ENCODE measurements at regions not wholly inside any gene's neighbourhood (a gene's known extent, or its start where the extent isn't known, plus 50 kb on each side); places are given as distances from the start of the nearest gene placed in this dataset.

DNA sequence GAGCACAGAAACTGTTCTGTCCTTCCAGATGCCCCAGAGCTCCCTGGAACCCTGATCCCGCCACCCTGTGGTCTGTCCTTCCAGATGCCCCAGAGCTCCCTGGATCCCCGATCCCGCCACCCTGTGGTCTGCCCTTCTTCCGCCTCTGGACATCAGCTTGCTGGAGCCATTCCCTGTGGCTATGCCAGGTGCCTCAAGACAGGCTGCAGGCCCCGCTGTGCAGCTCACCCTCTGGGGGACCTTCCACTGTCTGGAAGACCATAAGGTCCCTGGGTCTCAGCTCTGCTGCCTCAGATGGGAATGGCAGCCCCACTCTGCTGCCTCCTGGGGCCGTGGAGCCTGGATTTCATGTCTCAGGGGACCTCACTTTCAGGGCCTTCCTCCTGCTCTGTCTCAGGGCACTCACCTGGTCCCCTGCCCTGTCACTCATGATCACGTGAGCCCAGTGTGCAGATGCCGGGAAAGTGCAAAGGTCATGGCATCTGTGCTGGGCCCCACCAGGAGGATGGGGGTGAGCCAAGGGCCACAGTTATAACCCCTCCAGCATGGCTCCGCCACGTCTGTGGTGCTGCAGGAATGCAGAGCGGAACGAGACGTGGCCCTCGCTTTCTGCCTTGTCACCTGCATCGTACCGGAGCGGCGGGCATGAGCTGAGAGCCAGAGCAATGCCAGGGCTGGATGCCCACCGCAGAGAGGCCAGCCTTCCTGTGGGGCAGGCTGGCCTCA is 1520.7 kb downstream of the BRD1 start:
- DNase-seq (ENCODE audit: low spot score) (no peak), ATAC-seq (ENCODE audit: low FRiP score) (no peak)
- TF ChIP-seq, protein P1, sequence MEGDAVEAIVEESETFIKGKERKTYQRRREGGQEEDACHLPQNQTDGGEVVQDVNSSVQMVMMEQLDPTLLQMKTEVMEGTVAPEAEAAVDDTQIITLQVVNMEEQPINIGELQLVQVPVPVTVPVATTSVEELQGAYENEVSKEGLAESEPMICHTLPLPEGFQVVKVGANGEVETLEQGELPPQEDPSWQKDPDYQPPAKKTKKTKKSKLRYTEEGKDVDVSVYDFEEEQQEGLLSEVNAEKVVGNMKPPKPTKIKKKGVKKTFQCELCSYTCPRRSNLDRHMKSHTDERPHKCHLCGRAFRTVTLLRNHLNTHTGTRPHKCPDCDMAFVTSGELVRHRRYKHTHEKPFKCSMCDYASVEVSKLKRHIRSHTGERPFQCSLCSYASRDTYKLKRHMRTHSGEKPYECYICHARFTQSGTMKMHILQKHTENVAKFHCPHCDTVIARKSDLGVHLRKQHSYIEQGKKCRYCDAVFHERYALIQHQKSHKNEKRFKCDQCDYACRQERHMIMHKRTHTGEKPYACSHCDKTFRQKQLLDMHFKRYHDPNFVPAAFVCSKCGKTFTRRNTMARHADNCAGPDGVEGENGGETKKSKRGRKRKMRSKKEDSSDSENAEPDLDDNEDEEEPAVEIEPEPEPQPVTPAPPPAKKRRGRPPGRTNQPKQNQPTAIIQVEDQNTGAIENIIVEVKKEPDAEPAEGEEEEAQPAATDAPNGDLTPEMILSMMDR (IDR thresholded peaks at IDR 0.05) = no peak

DNA sequence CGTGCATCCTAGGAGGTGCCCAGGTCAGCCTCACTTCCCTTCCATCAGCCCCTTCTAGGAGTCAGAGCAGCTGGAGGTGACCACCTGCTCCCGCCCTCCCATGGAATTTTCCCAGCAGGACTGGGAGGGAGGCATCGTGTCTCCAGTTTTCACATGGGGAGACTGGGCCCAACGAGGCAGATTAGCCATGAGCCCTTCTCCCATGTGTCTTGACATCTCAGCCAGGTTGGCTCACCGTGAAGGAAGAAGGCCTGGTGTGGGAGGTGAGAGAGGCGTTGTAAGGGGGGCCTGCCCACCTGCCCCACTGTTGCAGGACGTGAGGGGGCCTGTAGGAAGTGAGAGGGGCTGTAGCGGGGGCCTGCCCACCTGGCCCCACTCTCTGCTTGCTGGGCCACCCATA is 1521.4 kb downstream of the BRD1 start:
- TF ChIP-seq, protein P1 (IDR thresholded peaks at IDR 0.05) = no peak
- ATAC-seq (ENCODE audit: low FRiP score) (no peak), DNase-seq (ENCODE audit: low spot score) (no peak)

DNA sequence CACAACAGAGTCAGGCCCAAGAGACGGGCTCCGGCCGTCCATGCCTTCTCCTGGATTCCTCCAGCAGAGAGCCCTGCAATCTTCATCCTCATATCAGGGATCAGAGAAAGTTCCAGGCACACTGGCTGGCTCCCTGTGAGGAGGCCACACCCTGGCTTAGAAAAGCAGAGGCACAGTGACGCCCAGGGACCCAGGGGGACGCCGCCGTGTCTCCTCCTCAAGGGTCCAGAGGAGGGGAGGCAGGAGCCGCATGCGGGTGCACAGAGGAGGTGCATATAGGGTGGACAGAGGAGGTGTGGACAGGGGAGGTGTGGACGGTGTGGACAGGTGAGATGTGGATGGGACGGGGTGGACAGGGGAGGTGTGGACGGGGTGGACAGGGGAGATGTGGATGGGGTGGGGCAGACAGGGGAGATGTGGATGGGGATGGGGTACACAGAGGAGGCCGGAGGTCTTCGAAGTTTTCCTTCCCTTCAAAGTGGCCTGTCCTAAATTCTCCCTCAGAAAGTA is 1521.9 kb downstream of the BRD1 start:
- ATAC-seq (ENCODE audit: low FRiP score) (no peak), DNase-seq (ENCODE audit: low spot score) (no peak)
- TF ChIP-seq, protein P1 (IDR thresholded peaks at IDR 0.05) = no peak

DNA sequence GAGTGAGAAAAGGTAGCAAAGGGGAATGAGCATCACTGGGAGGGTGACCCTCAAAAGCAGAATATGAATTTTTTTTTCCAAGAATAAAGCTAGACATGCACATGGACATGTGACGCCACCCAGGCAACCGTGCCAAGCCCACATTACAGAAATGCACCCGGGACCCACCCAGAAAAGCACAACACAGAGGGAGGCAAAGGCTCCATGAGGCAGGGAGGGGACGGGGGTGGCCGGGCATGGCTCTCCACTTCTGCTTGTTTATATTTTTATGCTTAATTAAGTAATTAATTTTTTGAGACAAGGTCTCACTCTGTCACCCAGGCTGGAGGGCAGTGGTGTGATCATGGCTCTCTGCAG is 1524.3 kb downstream of the BRD1 start:
- no peak for DNase-seq (ENCODE audit: low spot score)
- TF ChIP-seq, protein P1 (IDR thresholded peaks at IDR 0.05) = no peak
- ATAC-seq (ENCODE audit: low FRiP score) = no peak

DNA sequence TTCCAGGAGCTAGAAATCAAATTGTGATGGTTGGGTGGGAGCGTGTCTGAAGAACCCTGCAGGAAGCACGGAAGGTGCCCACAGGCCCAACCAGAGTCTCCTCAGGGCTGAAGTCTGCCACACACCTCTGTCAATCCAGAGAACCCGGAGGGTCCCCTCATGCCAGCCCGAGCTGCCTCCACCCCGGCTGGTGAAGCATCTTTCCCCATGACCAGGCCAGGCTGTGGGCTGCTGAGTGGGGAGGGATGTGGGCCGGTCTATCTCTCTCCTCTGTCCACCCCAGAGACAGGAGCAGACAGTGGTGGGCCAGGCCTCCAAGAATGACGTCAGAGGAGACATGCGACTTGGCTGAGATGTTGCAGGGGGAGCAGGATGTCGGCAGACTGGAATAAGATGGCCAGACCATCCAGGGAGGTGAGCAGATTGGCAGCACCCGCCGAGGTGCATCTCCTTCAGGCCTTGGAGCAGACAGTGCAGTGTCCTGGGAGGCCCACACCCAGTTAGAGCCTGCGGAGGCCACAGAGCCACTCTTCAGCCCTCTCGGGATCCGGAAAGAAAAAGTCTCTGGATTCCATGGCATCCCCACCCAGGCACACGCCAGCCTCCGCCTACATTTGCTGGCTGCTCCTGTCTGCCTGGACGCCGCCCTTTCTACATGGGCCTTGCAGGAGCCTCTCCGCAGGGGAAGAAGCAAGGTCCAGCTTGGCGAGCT is 1524.9 kb downstream of the BRD1 start:
- ATAC-seq (ENCODE audit: low FRiP score) = no peak
- no peak for DNase-seq (ENCODE audit: low spot score)
- TF ChIP-seq, protein P1 (IDR thresholded peaks at IDR 0.05) = no peak

DNA sequence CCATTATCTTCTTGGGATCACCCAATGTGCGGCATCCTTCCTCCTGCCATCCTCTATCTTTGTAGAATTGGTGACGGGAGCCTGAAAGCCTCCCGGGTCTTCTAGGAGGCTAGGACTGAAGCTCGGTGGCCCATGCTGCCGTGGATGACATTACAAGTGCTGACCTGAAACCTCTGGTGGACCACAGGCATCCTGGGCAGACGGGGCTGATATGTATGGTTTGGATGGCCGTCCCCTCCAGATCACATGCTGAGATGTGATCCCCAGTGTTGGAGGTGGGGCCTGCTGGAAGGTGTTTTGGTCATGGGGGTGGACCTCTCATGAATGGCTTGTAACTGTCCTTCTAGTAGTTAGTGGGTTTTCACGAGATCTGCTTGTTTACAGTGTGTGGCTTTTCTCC is 1525.8 kb downstream of the BRD1 start:
- no peak for ATAC-seq (ENCODE audit: low FRiP score)
- no peak for DNase-seq (ENCODE audit: low spot score)
- TF ChIP-seq, protein P1 (IDR thresholded peaks at IDR 0.05) = no peak

DNA sequence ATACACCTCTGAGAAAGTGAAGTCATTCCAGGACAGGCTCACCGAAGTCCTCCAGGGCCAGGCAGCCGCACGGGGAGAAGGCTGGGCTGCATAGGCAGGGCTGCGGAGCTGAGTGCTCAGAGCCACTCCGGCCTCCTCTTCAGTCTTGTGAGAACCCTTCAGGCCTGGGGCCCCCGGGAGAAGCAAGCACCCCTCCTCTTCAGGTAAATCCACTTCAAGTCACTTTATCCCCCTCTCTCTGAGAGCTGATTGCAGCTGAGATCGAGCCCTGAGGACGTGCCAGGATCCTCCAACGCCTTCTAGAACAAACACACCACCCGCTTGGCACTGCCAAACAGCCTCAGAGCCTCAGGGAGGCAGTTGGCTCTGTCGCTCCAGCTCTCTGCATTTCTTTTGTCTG is 1526.3 kb downstream of the BRD1 start:
- TF ChIP-seq, protein P1 (IDR thresholded peaks at IDR 0.05) = no peak
- DNase-seq (ENCODE audit: low spot score) = no peak
- no peak for ATAC-seq (ENCODE audit: low FRiP score)

Data from omental fat pad (tissue), 3 donors.